Upper lobe of left lung (tissue), 6 donors: ENCODE measurements at regions not wholly inside any gene's neighbourhood (a gene's known extent, or its start where the extent isn't known, plus 50 kb on each side); places are given as distances from the start of the nearest gene placed in this dataset.

Experiments
- ATAC-seq, 2 donors: fragments of 200-7000 bp; cut with Tn5 transposase; one replicate each; pipeline ENCODE4 v1.9.1; 2022; ENCODE audit warnings: mild to moderate bottlenecking in 2 of 2, moderate library complexity in 2 of 2; ENCODE audit not compliant: low FRiP score in 2 of 2
- DNase-seq, 2 donors: peaks; one replicate each; pipeline ENCODE4 v3.0.0-alpha.2; 2019 to 2020
- H3K27ac ChIP-seq, 4 donors: fragments of 200-600 bp; sonication (generic); one replicate each; pipeline ENCODE4 v1.5.1; 2016 to 2019
- H3K27me3 ChIP-seq, 4 donors: fragments of 200-600 bp; sonication (generic); one replicate each; pipeline ENCODE4 v1.5.1; 2017 to 2019
- H3K36me3 ChIP-seq, 4 donors: fragments of 200-600 bp; sonication (generic); one replicate each; pipeline ENCODE4 v1.5.1; 2016 to 2019
- H3K4me1 ChIP-seq, 4 donors: fragments of 200-600 bp; sonication (generic); one replicate each; pipeline ENCODE4 v1.5.1; 2018 to 2019
- H3K4me3 ChIP-seq, 4 donors: fragments of 200-600 bp; sonication (generic); one replicate each; pipeline ENCODE4 v1.5.1; 2017 to 2019; ENCODE audit warnings: mild to moderate bottlenecking in 2 of 4, moderate library complexity in 1 of 4
- H3K9me3 ChIP-seq, 4 donors: fragments of 200-600 bp; sonication (generic); one replicate each; pipeline ENCODE4 v1.5.1; 2018 to 2019
- CTCF ChIP-seq, 6 experiments: fragments of 450-650 bp in 4 of 6; fragments of 200-600 bp in 2 of 6; sonication (generic) in 2 of 6; IDR thresholded peaks; one replicate each; pipeline ENCODE4 v1.5.1; 2016 to 2019; ENCODE audit warnings: antibody characterized with exemption in 6 of 6
- EP300 ChIP-seq, 4 donors: sonication (generic); formaldehyde crosslinking; IDR thresholded peaks; one replicate each; pipeline ENCODE4 v1.5.1; 2017; ENCODE audit warnings: antibody characterized with exemption in 4 of 4, control low read depth in 2 of 4
- POLR2A ChIP-seq, 4 donors: fragments of 450-650 bp; IDR thresholded peaks; one replicate each; pipeline ENCODE4 v1.5.1; 2016 to 2017; ENCODE audit warnings: antibody characterized with exemption in 4 of 4, mild to moderate bottlenecking in 2 of 4
- POLR2AphosphoS5 ChIP-seq, 2 donors: sonication (generic); formaldehyde crosslinking; IDR thresholded peaks; one replicate each; pipeline ENCODE4 v1.5.1; 2017; ENCODE audit warnings: antibody characterized with exemption in 2 of 2
- WGBS, 2 donors: methylation state at CpG; one replicate each; pipeline ENCODE4 v1.1.5; 2017 to 2018; 5-methylcytosine and 5-hydroxymethylcytosine counted together
- donor health status: DM: no; HTN: no; CAD: no; lungs with moderate emphysema.
- donor health status: DM: no; HTN: yes; CAD: no; lungs with severe emphysema.

GRCh38 chr15:61308437-61308836 lies 79.3 kb upstream of the RORA start:
- no peak overlapping the region for H3K4me3 ChIP-seq
- H3K4me1 ChIP-seq: no peaks in the 10 kb centered on the region
- ATAC-seq: no peak
- no peaks in the 10 kb centered on the region for H3K9me3 ChIP-seq
- no peak for DNase-seq
- no peak for TF ChIP-seq POLR2A (IDR thresholded peaks at IDR 0.05)
- TF ChIP-seq POLR2AphosphoS5 (IDR thresholded peaks at IDR 0.05): no peak
- no peak for TF ChIP-seq CTCF (IDR thresholded peaks at IDR 0.05)
- TF ChIP-seq EP300 (IDR thresholded peaks at IDR 0.05): no peak
- 61 to 73% methylated on average over 2 of the region's 2 CpGs for WGBS, 2 donors
- H3K27ac ChIP-seq: no peak overlapping the region
- H3K27me3 ChIP-seq: no peaks in the 10 kb centered on the region
- no peaks in the 10 kb centered on the region for H3K36me3 ChIP-seq

- no peaks in the 10 kb centered on the region for H3K27me3 ChIP-seq
- 80% methylated on average over 5 of the region's 5 CpGs for WGBS, 2 donors
- TF ChIP-seq CTCF (IDR thresholded peaks at IDR 0.05) (no peak), POLR2AphosphoS5 (IDR thresholded peaks at IDR 0.05) (no peak)
- H3K9me3 ChIP-seq: no peaks in the 10 kb centered on the region
- H3K27ac ChIP-seq: no peak overlapping the region
- ATAC-seq (no peak), DNase-seq (no peak)
- no peaks in the 10 kb centered on the region for H3K36me3 ChIP-seq
- no peaks in the 10 kb centered on the region for H3K4me1 ChIP-seq
- H3K4me3 ChIP-seq: no peak overlapping the region
These were observed 78.4 kb upstream of the RORA start for GRCh38 chr15:61307474-61307873.

- peaks cover 0 to 5% (median 0%) of the 10 kb centered on the region in 4 donors for H3K4me1 ChIP-seq
- DNase-seq: no peak
- no peak for ATAC-seq
- WGBS, 2 donors: 68 to 87% methylated on average over 3 of the region's 3 CpGs
- TF ChIP-seq POLR2A (IDR thresholded peaks at IDR 0.05) (no peak), POLR2AphosphoS5 (IDR thresholded peaks at IDR 0.05) (no peak)
- H3K27me3 ChIP-seq: no peaks in the 10 kb centered on the region
- H3K36me3 ChIP-seq: no peaks in the 10 kb centered on the region
- no peak overlapping the region for H3K27ac ChIP-seq
- H3K9me3 ChIP-seq: no peaks in the 10 kb centered on the region
- no peak overlapping the region for H3K4me3 ChIP-seq
These were observed 72.6 kb upstream of the RORA start for GRCh38 chr15:61301701-61302100.

- 54 to 56% methylated on average over 4 of the region's 4 CpGs for WGBS, 2 donors
- peak overlapping the region in 1 of 4 donors; percentile 7 for H3K27ac ChIP-seq
- H3K9me3 ChIP-seq: no peaks in the 10 kb centered on the region
- DNase-seq (peak in 1 of 2 donors; percentile 64), ATAC-seq (peak; percentile 53 to 83)
- TF ChIP-seq CTCF (IDR thresholded peaks at IDR 0.05): no peak
- no peak for TF ChIP-seq POLR2A (IDR thresholded peaks at IDR 0.05)
- TF ChIP-seq POLR2AphosphoS5 (IDR thresholded peaks at IDR 0.05): peak in 1 of 2 donors; percentile 37
- H3K4me3 ChIP-seq: no peak overlapping the region
- no peaks in the 10 kb centered on the region for H3K36me3 ChIP-seq
- H3K27me3 ChIP-seq: no peaks in the 10 kb centered on the region
- H3K4me1 ChIP-seq: peaks cover 0 to 5% (median 0%) of the 10 kb centered on the region in 4 donors
These were observed 70.1 kb upstream of the RORA start for GRCh38 chr15:61299075-61299763.

GRCh38 chr15:61295239-61295638 lies 66.1 kb upstream of the RORA start:
- Histone ChIP-seq H3K36me3 (no peaks in the 10 kb centered on the region), H3K27me3 (no peaks in the 10 kb centered on the region), H3K27ac (no peak overlapping the region), H3K9me3 (no peaks in the 10 kb centered on the region), H3K4me1 (peaks cover 0 to 5% (median 0%) of the 10 kb centered on the region in 4 donors), H3K4me3 (no peak overlapping the region)
- no peak for TF ChIP-seq POLR2AphosphoS5 (IDR thresholded peaks at IDR 0.05)
- TF ChIP-seq EP300 (IDR thresholded peaks at IDR 0.05): no peak
- no peak for TF ChIP-seq CTCF (IDR thresholded peaks at IDR 0.05)
- WGBS, 2 donors: 73 to 82% methylated on average over 3 of the region's 3 CpGs
- no peak for DNase-seq
- no peak for ATAC-seq
